NT2/D1 (cell line): ENCODE measurements at regions not wholly inside any gene's neighbourhood (a gene's known extent, or its start where the extent isn't known, plus 50 kb on each side); places are given as distances from the start of the nearest gene placed in this dataset.

Source experiments
- SUZ12 ChIP-seq: IDR thresholded peaks from 2 replicates; pipeline ENCODE4 v1.6.1; 2011; ENCODE audit not compliant: insufficient read length, insufficient read depth; ENCODE audit errors: extremely low read depth
- YY1 ChIP-seq: IDR thresholded peaks from 2 replicates; pipeline ENCODE4 v1.6.1; 2011; ENCODE audit not compliant: insufficient read length, insufficient read depth

DNA sequence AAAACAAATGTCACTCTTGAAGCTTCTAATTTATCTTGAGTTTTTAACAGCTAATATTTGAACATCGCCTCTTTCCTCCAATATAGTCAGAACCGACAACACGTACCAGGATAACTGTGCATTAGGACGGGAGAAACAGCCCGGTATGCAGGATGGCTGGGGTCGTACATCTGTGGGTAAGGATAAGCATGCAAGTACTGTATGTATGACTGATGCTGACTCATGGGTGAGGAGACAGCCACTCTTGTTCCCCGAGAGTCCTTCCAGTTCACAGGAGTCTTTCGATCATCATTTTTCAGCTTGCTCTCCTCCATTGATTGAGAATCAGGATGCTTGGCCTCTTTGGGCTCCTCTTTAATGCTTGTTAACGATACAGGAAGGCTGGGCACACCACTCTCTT lies 102.3 kb downstream of the ZNF608 start:
- TF ChIP-seq YY1: no peak
- no peak for TF ChIP-seq SUZ12
